HEK293 (cell line): ENCODE measurements at regions not wholly inside any gene's neighbourhood (a gene's known extent, or its start where the extent isn't known, plus 50 kb on each side); places are given as distances from the start of the nearest gene placed in this dataset.

Source experiments
- CTCF ChIA-PET: fragments of 350-600 bp; formaldehyde crosslinking; extraction: SDS; loops from one replicate; lab custom pipeline; 2021; ENCODE audit warnings: antibody characterized with exemption; lab: Yijun Ruan, JAX
- POLR2A ChIA-PET: fragments of 300-600 bp; formaldehyde crosslinking; extraction: SDS; loops from one replicate; lab custom pipeline; 2020; ENCODE audit warnings: antibody characterized with exemption, inconsistent platforms; lab: Yijun Ruan, JAX
- H3K27ac ChIP-seq: fragments of 200-500 bp; sonication (Bioruptor generic); 2 replicates; pipeline ENCODE4 v1.5.1; 2014; ENCODE audit warnings: low read depth, low read length, control low read depth, inconsistent platforms; ENCODE audit errors: extremely low read depth
- H3K36me3 ChIP-seq, 2 experiments: fragments of 200-500 bp in 1 of 2; sonication (Bioruptor generic) in 1 of 2; 1 replicate in 1 of 2; 2 replicates in 1 of 2; pipeline ENCODE4 v1.5.1; 2014 to 2017; ENCODE audit warnings: inconsistent platforms in 2 of 2, low read length in 2 of 2; ENCODE audit not compliant: control insufficient read depth in 2 of 2, insufficient read depth in 1 of 2
- H3K4me1 ChIP-seq: fragments of 200-500 bp; sonication (Bioruptor generic); 2 replicates; pipeline ENCODE4 v1.5.1; 2014; ENCODE audit warnings: mild to moderate bottlenecking, low read length, inconsistent platforms; ENCODE audit not compliant: control insufficient read depth, insufficient read depth
- H3K4me3 ChIP-seq: 2 replicates; pipeline ENCODE4 v1.5.1; 2011; ENCODE audit warnings: low read depth, mild to moderate bottlenecking, control low read depth, low read length, moderate library complexity
- H3K9me3 ChIP-seq: fragments of 200-500 bp; sonication (Bioruptor generic); 2 replicates; pipeline ENCODE4 v1.5.1; 2014; ENCODE audit warnings: low read depth, low read length, inconsistent platforms; ENCODE audit not compliant: control insufficient read depth, insufficient read depth
- HOXD13 ChIP-seq: sonication (generic); formaldehyde crosslinking; IDR thresholded peaks from 2 replicates; pipeline ENCODE4 v1.8.0; 2022; ENCODE audit warnings: missing genetic modification reagents, borderline replicate concordance
- MEIS1 ChIP-seq: sonication (generic); formaldehyde crosslinking; IDR thresholded peaks from 2 replicates; pipeline ENCODE4 v1.8.1; 2022; ENCODE audit warnings: missing genetic modification reagents, mild to moderate bottlenecking, borderline replicate concordance
- PRDM2 ChIP-seq: fragments of 450-650 bp; formaldehyde crosslinking; IDR thresholded peaks from 2 replicates; pipeline ENCODE4 v1.5.1; 2016; ENCODE audit warnings: missing biosample characterization, missing genetic modification characterization, borderline replicate concordance
- SCRT2 ChIP-seq: fragments of 450-650 bp; formaldehyde crosslinking; IDR thresholded peaks from 2 replicates; pipeline ENCODE4 v1.5.1; 2016; ENCODE audit warnings: missing biosample characterization, missing genetic modification characterization
- YY2 ChIP-seq: fragments of 450-650 bp; formaldehyde crosslinking; IDR thresholded peaks from 2 replicates; pipeline ENCODE4 v1.5.1; 2016; ENCODE audit warnings: missing biosample characterization, missing genetic modification characterization
- ZFP3 ChIP-seq: fragments of 450-650 bp; formaldehyde crosslinking; IDR thresholded peaks from 2 replicates; pipeline ENCODE4 v1.5.1; 2016; ENCODE audit warnings: low read depth, missing biosample characterization, missing genetic modification characterization
- ZNF114 ChIP-seq: fragments of 450-650 bp; formaldehyde crosslinking; IDR thresholded peaks from 2 replicates; pipeline ENCODE4 v1.5.0; 2017; ENCODE audit warnings: missing biosample characterization, missing genetic modification characterization
- ZNF121 ChIP-seq: fragments of 450-650 bp; formaldehyde crosslinking; IDR thresholded peaks from 2 replicates; pipeline ENCODE4 v1.5.1; 2016; ENCODE audit warnings: missing biosample characterization, missing genetic modification characterization
- ZNF23 ChIP-seq: fragments of 450-650 bp; formaldehyde crosslinking; IDR thresholded peaks from 2 replicates; pipeline ENCODE4 v1.5.1; 2016; ENCODE audit warnings: missing biosample characterization, missing genetic modification characterization, borderline replicate concordance
- ZNF24 ChIP-seq: fragments of 450-650 bp; formaldehyde crosslinking; IDR thresholded peaks from 2 replicates; pipeline ENCODE4 v1.5.1; 2016; ENCODE audit warnings: missing biosample characterization, missing genetic modification characterization
- ZNF292 ChIP-seq: fragments of 450-650 bp; formaldehyde crosslinking; IDR thresholded peaks from 2 replicates; pipeline ENCODE4 v1.5.1; 2016; ENCODE audit warnings: low read depth, missing biosample characterization, missing genetic modification characterization, borderline replicate concordance
- ZNF311 ChIP-seq: fragments of 450-650 bp; formaldehyde crosslinking; IDR thresholded peaks from 2 replicates; pipeline ENCODE4 v1.5.1; 2017; ENCODE audit warnings: missing biosample characterization, missing genetic modification characterization, borderline replicate concordance
- ZNF324 ChIP-seq: fragments of 450-650 bp; formaldehyde crosslinking; IDR thresholded peaks from 2 replicates; pipeline ENCODE4 v1.5.1; 2016; ENCODE audit warnings: missing biosample characterization, missing genetic modification characterization
- ZNF510 ChIP-seq: fragments of 450-650 bp; formaldehyde crosslinking; IDR thresholded peaks from 2 replicates; pipeline ENCODE4 v1.5.1; 2018; ENCODE audit warnings: mild to moderate bottlenecking, missing genetic modification characterization, missing biosample characterization; ENCODE audit not compliant: insufficient replicate concordance
- ZNF548 ChIP-seq: fragments of 450-650 bp; formaldehyde crosslinking; IDR thresholded peaks from 2 replicates; pipeline ENCODE4 v1.5.1; 2016; ENCODE audit warnings: missing biosample characterization, missing genetic modification characterization
- ZNF561 ChIP-seq: fragments of 450-650 bp; IDR thresholded peaks from 2 replicates; pipeline ENCODE4 v1.5.1; 2018; ENCODE audit warnings: missing biosample characterization, missing genetic modification characterization, borderline replicate concordance
- ZNF626 ChIP-seq: fragments of 450-650 bp; sonication (Bioruptor Pico); formaldehyde crosslinking; IDR thresholded peaks from 2 replicates; pipeline ENCODE4 v1.5.1; 2018; ENCODE audit warnings: missing biosample characterization, missing genetic modification characterization, inconsistent platforms
- ZNF639 ChIP-seq: fragments of 450-650 bp; formaldehyde crosslinking; IDR thresholded peaks from 2 replicates; pipeline ENCODE4 v1.5.1; 2016; ENCODE audit warnings: missing biosample characterization, missing genetic modification characterization
- ZNF658 ChIP-seq: fragments of 450-650 bp; formaldehyde crosslinking; IDR thresholded peaks from 2 replicates; pipeline ENCODE4; 2016; ENCODE audit warnings: missing biosample characterization, missing genetic modification characterization
- ZNF660 ChIP-seq: fragments of 450-650 bp; IDR thresholded peaks from 2 replicates; pipeline ENCODE4 v1.5.1; 2018; ENCODE audit warnings: missing biosample characterization, mild to moderate bottlenecking, missing genetic modification characterization
- ZNF664 ChIP-seq: fragments of 450-650 bp; formaldehyde crosslinking; IDR thresholded peaks from 2 replicates; pipeline ENCODE4 v1.5.1; 2016; ENCODE audit warnings: missing biosample characterization, missing genetic modification characterization
- ZNF707 ChIP-seq: fragments of 450-650 bp; formaldehyde crosslinking; IDR thresholded peaks from 2 replicates; pipeline ENCODE4 v1.5.1; 2016; ENCODE audit warnings: missing biosample characterization, missing genetic modification characterization
- ZNF792 ChIP-seq: fragments of 450-650 bp; formaldehyde crosslinking; IDR thresholded peaks from 2 replicates; pipeline ENCODE4 v1.5.1; 2016; ENCODE audit warnings: missing biosample characterization, missing genetic modification characterization
- ZSCAN5A ChIP-seq: fragments of 450-650 bp; formaldehyde crosslinking; IDR thresholded peaks from 2 replicates; pipeline ENCODE4 v1.5.1; 2016; ENCODE audit warnings: missing biosample characterization, missing genetic modification characterization

- TF ChIP-seq ZNF24 (tag by site-specific recombination) (no peak), ZNF660 (no peak), ZNF792 (tag by site-specific recombination) (no peak), ZNF311 (tag by site-specific recombination) (no peak), ZNF658 (tag by site-specific recombination) (no peak), ZNF639 (tag by site-specific recombination) (no peak), ZNF324 (no peak), MEIS1 (no peak), ZFP3 (tag by site-specific recombination) (no peak)
These were observed 381.1 kb upstream of the CDH10 start (continued) for GRCh38 chr5:25025831-25026230.

GRCh38 chr5:25020454-25020853 lies 375.7 kb upstream of the CDH10 start:
- CTCF ChIA-PET = no interaction called here
- Histone ChIP-seq H3K4me3 (no peak overlapping the region), H3K4me1 (no peaks in the 10 kb centered on the region), H3K27ac (no peak overlapping the region), H3K9me3 (no peaks in the 10 kb centered on the region), H3K36me3 (no peaks in the 10 kb centered on the region)
- POLR2A ChIA-PET = no interaction called here
- no peak for TF ChIP-seq ZNF707 (tag by site-specific recombination)
- no peak for TF ChIP-seq ZNF114 (tag by site-specific recombination)
- no peak for TF ChIP-seq SCRT2 (tag by site-specific recombination)
- TF ChIP-seq YY2 = no peak
- no peak for TF ChIP-seq ZNF292 (tag by site-specific recombination)
- TF ChIP-seq ZNF626 (tag by site-specific recombination) = no peak
- TF ChIP-seq ZNF121 (tag by site-specific recombination) = no peak
- TF ChIP-seq ZNF510 (tag by site-specific recombination) = no peak
- TF ChIP-seq ZNF664 (tag by site-specific recombination) = no peak
- no peak for TF ChIP-seq ZNF548 (tag by site-specific recombination)
- TF ChIP-seq HOXD13 = no peak
- no peak for TF ChIP-seq ZNF561
- no peak for TF ChIP-seq ZSCAN5A (tag by site-specific recombination)
- TF ChIP-seq MEIS1 = no peak
- TF ChIP-seq PRDM2 (tag by site-specific recombination) = no peak
- no peak for TF ChIP-seq ZNF23 (tag by site-specific recombination)
